Peyer's patch (tissue), 4 donors: ENCODE measurements at regions not wholly inside any gene's neighbourhood (a gene's known extent, or its start where the extent isn't known, plus 50 kb on each side); places are given as distances from the start of the nearest gene placed in this dataset.

Experiments used
- DNase-seq, 3 donors: peaks; one replicate each; pipeline ENCODE4 v3.0.0-alpha.2; 2017 to 2019
- H3K27ac ChIP-seq, 4 donors: fragments of 200-600 bp; sonication (generic); one replicate each; pipeline ENCODE4 v1.5.1; 2016 to 2019
- H3K27me3 ChIP-seq, 2 donors: fragments of 200-600 bp; sonication (generic); one replicate each; pipeline ENCODE4 v1.5.1; 2019
- H3K36me3 ChIP-seq, 3 donors: fragments of 200-600 bp; sonication (generic); one replicate each; pipeline ENCODE4 v1.5.1; 2016 to 2019
- H3K4me1 ChIP-seq, 4 donors: fragments of 200-600 bp; sonication (generic); one replicate each; pipeline ENCODE4 v1.5.1; 2016 to 2019
- H3K4me3 ChIP-seq, 4 donors: fragments of 200-600 bp; sonication (generic); 1 replicate in 3 of 4; 2 replicates in 1 of 4; pipeline ENCODE4 v1.5.1; 2016 to 2019; ENCODE audit warnings: mild to moderate bottlenecking in 1 of 4
- H3K9me3 ChIP-seq, 4 donors: fragments of 200-600 bp; sonication (generic); one replicate each; pipeline ENCODE4 v1.5.1; 2016 to 2019; ENCODE audit warnings: mild to moderate bottlenecking in 1 of 4
- CTCF ChIP-seq, 6 experiments: fragments of 450-650 bp in 4 of 6; fragments of 200-600 bp in 2 of 6; sonication (generic) in 1 of 6; IDR thresholded peaks; one replicate each; pipeline ENCODE4 v1.5.1; 2017 to 2019; ENCODE audit warnings: antibody characterized with exemption in 6 of 6, mild to moderate bottlenecking in 3 of 6, moderate library complexity in 1 of 6
- POLR2A ChIP-seq, 2 donors: fragments of 450-650 bp; IDR thresholded peaks; one replicate each; pipeline ENCODE4 v1.5.1; 2017; ENCODE audit warnings: antibody characterized with exemption in 2 of 2, mild to moderate bottlenecking in 2 of 2, moderate library complexity in 2 of 2

- H3K4me1 ChIP-seq, result no peaks in the 10 kb centered on the region
- TF ChIP-seq POLR2A (IDR thresholded peaks at IDR 0.05) (no peak), CTCF (IDR thresholded peaks at IDR 0.05) (no peak)
- no peak overlapping the region for H3K4me3 ChIP-seq
- H3K9me3 ChIP-seq, result peaks cover 0 to 6% (median 0%) of the 10 kb centered on the region in 4 donors
- DNase-seq, result no peak
- H3K36me3 ChIP-seq, result no peaks in the 10 kb centered on the region
- H3K27me3 ChIP-seq, result no peaks in the 10 kb centered on the region
- H3K27ac ChIP-seq, result no peak overlapping the region
These were observed 317.5 kb upstream of the CXADR start for GRCh38 chr21:17195351-17195750.

- H3K36me3 ChIP-seq, result no peaks in the 10 kb centered on the region
- no peak for DNase-seq
- no peak for TF ChIP-seq CTCF (IDR thresholded peaks at IDR 0.05)
- no peak for TF ChIP-seq POLR2A (IDR thresholded peaks at IDR 0.05)
- peaks cover 0 to under 1% (median 0%) of the 10 kb centered on the region in 4 donors for H3K9me3 ChIP-seq
- H3K4me1 ChIP-seq, result no peaks in the 10 kb centered on the region
- no peaks in the 10 kb centered on the region for H3K27me3 ChIP-seq
- H3K4me3 ChIP-seq, result no peak overlapping the region
- no peak overlapping the region for H3K27ac ChIP-seq
These were observed 316.9 kb upstream of the CXADR start for GRCh38 chr21:17195976-17196375.

- Histone ChIP-seq H3K9me3 (no peaks in the 10 kb centered on the region), H3K36me3 (no peaks in the 10 kb centered on the region), H3K27me3 (no peaks in the 10 kb centered on the region), H3K27ac (no peak overlapping the region), H3K4me1 (no peaks in the 10 kb centered on the region), H3K4me3 (no peak overlapping the region)
- DNase-seq, result no peak
- TF ChIP-seq POLR2A (IDR thresholded peaks at IDR 0.05) (no peak), CTCF (IDR thresholded peaks at IDR 0.05) (no peak)
These were observed 316.2 kb upstream of the CXADR start for GRCh38 chr21:17196623-17197022.

- no peaks in the 10 kb centered on the region for H3K9me3 ChIP-seq
- H3K27me3 ChIP-seq, result no peaks in the 10 kb centered on the region
- TF ChIP-seq POLR2A (IDR thresholded peaks at IDR 0.05) (no peak), CTCF (IDR thresholded peaks at IDR 0.05) (no peak)
- no peak overlapping the region for H3K4me3 ChIP-seq
- no peaks in the 10 kb centered on the region for H3K4me1 ChIP-seq
- no peak for DNase-seq
- no peak overlapping the region for H3K27ac ChIP-seq
- H3K36me3 ChIP-seq, result no peaks in the 10 kb centered on the region
These were observed 314.8 kb upstream of the CXADR start for GRCh38 chr21:17197996-17198395.

- TF ChIP-seq CTCF (IDR thresholded peaks at IDR 0.05) (no peak), POLR2A (IDR thresholded peaks at IDR 0.05) (no peak)
- no peak for DNase-seq
- Histone ChIP-seq H3K4me3 (no peak overlapping the region), H3K4me1 (no peaks in the 10 kb centered on the region), H3K27ac (no peak overlapping the region), H3K36me3 (no peaks in the 10 kb centered on the region), H3K27me3 (no peaks in the 10 kb centered on the region), H3K9me3 (no peaks in the 10 kb centered on the region)
These were observed 312.6 kb upstream of the CXADR start for GRCh38 chr21:17200250-17200649.

GRCh38 chr21:17201741-17202260, 311.0 kb upstream of the CXADR start:
- H3K4me1 ChIP-seq, result no peaks in the 10 kb centered on the region
- no peak overlapping the region for H3K4me3 ChIP-seq
- no peaks in the 10 kb centered on the region for H3K36me3 ChIP-seq
- no peaks in the 10 kb centered on the region for H3K27me3 ChIP-seq
- H3K27ac ChIP-seq, result no peak overlapping the region
- TF ChIP-seq CTCF (IDR thresholded peaks at IDR 0.05) (no peak), POLR2A (IDR thresholded peaks at IDR 0.05) (no peak)
- no peaks in the 10 kb centered on the region for H3K9me3 ChIP-seq
- DNase-seq, result no peak
